Uterus (tissue), 3 donors: ENCODE measurements at regions not wholly inside any gene's neighbourhood (a gene's known extent, or its start where the extent isn't known, plus 50 kb on each side); places are given as distances from the start of the nearest gene placed in this dataset.
"Not testable (repeated sequence)": the region's sequence is repeated elsewhere in the genome, so short reads cannot be mapped to it uniquely, and the experiment has no call there.

Source experiments
- DNase-seq, 2 donors: peaks; one replicate each; pipeline ENCODE4 v3.0.0-alpha.2; 2019 to 2020
- H3K27ac ChIP-seq, 2 donors: fragments of 200-600 bp; sonication (generic); 1 replicate in 1 of 2; 2 replicates in 1 of 2; pipeline ENCODE4 v1.5.1; 2016 to 2018
- H3K27me3 ChIP-seq, 2 donors: fragments of 200-600 bp; sonication (generic); one replicate each; pipeline ENCODE4 v1.5.1; 2018 to 2019; ENCODE audit warnings: control low read depth in 1 of 2
- H3K36me3 ChIP-seq, 2 donors: fragments of 200-600 bp; sonication (generic); one replicate each; pipeline ENCODE4 v1.5.1; 2019; ENCODE audit warnings: control low read depth in 1 of 2
- H3K4me1 ChIP-seq, 2 donors: fragments of 200-600 bp; sonication (generic); one replicate each; pipeline ENCODE4 v1.5.1; 2018 to 2019; ENCODE audit warnings: control low read depth in 1 of 2
- H3K4me3 ChIP-seq, 2 donors: fragments of 200-600 bp; sonication (generic); 1 replicate in 1 of 2; 2 replicates in 1 of 2; pipeline ENCODE4 v1.5.1; 2018 to 2019; ENCODE audit warnings: mild to moderate bottlenecking in 1 of 2
- H3K9me3 ChIP-seq, 2 donors: fragments of 200-600 bp; sonication (generic); one replicate each; pipeline ENCODE4 v1.5.1; 2019; ENCODE audit warnings: control low read depth in 1 of 2
- CTCF ChIP-seq, 4 experiments: fragments of 200-600 bp in 2 of 4; fragments of 450-650 bp in 2 of 4; sonication (generic) in 2 of 4; IDR thresholded peaks; one replicate each; pipeline ENCODE4 v1.5.1; 2016 to 2019; ENCODE audit warnings: antibody characterized with exemption in 4 of 4, mild to moderate bottlenecking in 2 of 4, moderate library complexity in 1 of 4
- POLR2A ChIP-seq, 2 donors: fragments of 450-650 bp; IDR thresholded peaks; one replicate each; pipeline ENCODE4 v1.6.1; 2016; ENCODE audit warnings: antibody characterized with exemption in 2 of 2, mild to moderate bottlenecking in 1 of 2, moderate library complexity in 1 of 2
- intact Hi-C: fragments of 100-400 bp; cut with DNase I; formaldehyde crosslinking; loops from one replicate; pipeline ENCODE4 v1.15.1; 2023; ENCODE audit warnings: low total_unique reads
- donor health status: DM: yes; HTN: yes; CAD: no.

- H3K9me3 ChIP-seq, DNase-seq, H3K4me3 ChIP-seq, H3K27me3 ChIP-seq, H3K36me3 ChIP-seq, intact Hi-C loops, H3K4me1 ChIP-seq, H3K27ac ChIP-seq: not testable (repeated sequence)
Measured at GRCh38 chr4:74505355-74505978, 60.5 kb downstream of the AREG start.

GRCh38 chr4:74509363-74509762 is 64.4 kb downstream of the AREG start:
- H3K4me3 ChIP-seq, intact Hi-C loops, H3K27me3 ChIP-seq, H3K36me3 ChIP-seq, H3K27ac ChIP-seq, DNase-seq, H3K4me1 ChIP-seq, H3K9me3 ChIP-seq: not testable (repeated sequence)

- H3K27ac ChIP-seq: no peak overlapping the region
- H3K36me3 ChIP-seq: no peaks in the 10 kb centered on the region
- intact Hi-C loops: no loop called here
- TF ChIP-seq CTCF (IDR thresholded peaks at IDR 0.05) (no peak), POLR2A (IDR thresholded peaks at IDR 0.05) (no peak)
- H3K4me1 ChIP-seq: no peaks in the 10 kb centered on the region
- H3K4me3 ChIP-seq: no peak overlapping the region
- no peaks in the 10 kb centered on the region for H3K27me3 ChIP-seq
- no peaks in the 10 kb centered on the region for H3K9me3 ChIP-seq
- DNase-seq: no peak
Measured at GRCh38 chr4:74516303-74516702, 71.4 kb downstream of the AREG start.

- no peaks in the 10 kb centered on the region for H3K27me3 ChIP-seq
- no peak overlapping the region for H3K4me3 ChIP-seq
- DNase-seq: no peak
- H3K36me3 ChIP-seq: no peaks in the 10 kb centered on the region
- no peak overlapping the region for H3K27ac ChIP-seq
- TF ChIP-seq CTCF (IDR thresholded peaks at IDR 0.05): no peak
- no peak for TF ChIP-seq POLR2A (IDR thresholded peaks at IDR 0.05)
- no peaks in the 10 kb centered on the region for H3K9me3 ChIP-seq
- intact Hi-C loops: no loop called here
- H3K4me1 ChIP-seq: no peaks in the 10 kb centered on the region
Measured at GRCh38 chr4:74517996-74518395, 73.1 kb downstream of the AREG start.

GRCh38 chr4:74522251-74522991 is 77.5 kb downstream of the AREG start:
- Histone ChIP-seq H3K9me3 (no peaks in the 10 kb centered on the region), H3K36me3 (no peaks in the 10 kb centered on the region), H3K4me3 (no peak overlapping the region), H3K27ac (no peak overlapping the region), H3K27me3 (no peaks in the 10 kb centered on the region), H3K4me1 (no peaks in the 10 kb centered on the region)
- no peak for DNase-seq
- intact Hi-C loops: no loop called here
- TF ChIP-seq CTCF (IDR thresholded peaks at IDR 0.05): no peak
- no peak for TF ChIP-seq POLR2A (IDR thresholded peaks at IDR 0.05)

- intact Hi-C loops: no loop called here
- Histone ChIP-seq H3K27ac (no peak overlapping the region), H3K27me3 (no peaks in the 10 kb centered on the region), H3K4me1 (no peaks in the 10 kb centered on the region), H3K4me3 (no peak overlapping the region), H3K9me3 (no peaks in the 10 kb centered on the region), H3K36me3 (no peaks in the 10 kb centered on the region)
- DNase-seq: no peak
- no peak for TF ChIP-seq POLR2A (IDR thresholded peaks at IDR 0.05)
- no peak for TF ChIP-seq CTCF (IDR thresholded peaks at IDR 0.05)
Measured at GRCh38 chr4:74523096-74523495, 78.2 kb downstream of the AREG start.
